ENCODE measurements at regions not wholly inside any gene's neighbourhood (a gene's known extent, or its start where the extent isn't known, plus 50 kb on each side); places are given as distances from the start of the nearest gene placed in this dataset.

- CTCF ChIA-PET, result no interaction called here
Observed at GRCh38 chr4:151569650-151570049, 160.7 kb downstream of the FHIP1A start.

GRCh38 chr4:151573474-151573873, 164.5 kb downstream of the FHIP1A start:
- Histone ChIP-seq H3K4me3 (ENCODE audit: low read depth, low read length, poor library complexity, severe bottlenecking) (no peak overlapping the region), H3K27ac (ENCODE audit: low read depth, low read length, poor library complexity, severe bottlenecking) (no peak overlapping the region), H3K27me3 (replicated peaks; ENCODE audit: insufficient read depth, low read depth, low read length, poor library complexity) (peaks cover 8% of the 10 kb centered on the region), H3K36me3 (ENCODE audit: insufficient read depth, low read length, poor library complexity, severe bottlenecking) (no peaks in the 10 kb centered on the region), H3K9me3 (ENCODE audit: low read depth, low read length, poor library complexity, severe bottlenecking) (no peaks in the 10 kb centered on the region), H3K4me1 (ENCODE audit: insufficient read depth, low read length, poor library complexity, severe bottlenecking) (no peaks in the 10 kb centered on the region)
- no TSS peak for BruUV-seq (replicated peaks)
- CTCF ChIA-PET, result no interaction called here
- TF ChIP-seq CTCF (conservative IDR thresholded peaks at IDR 0.05; ENCODE audit: low read depth, low read length) (no peak), EZH2 (IDR thresholded peaks at IDR 0.05; ENCODE audit: borderline replicate concordance, low read depth, low read length, poor library complexity, severe bottlenecking) (no peak)
- intact Hi-C loops (cut with micrococcal nuclease; ENCODE audit: unreplicated experiment), result no loop called here
- POLR2A ChIA-PET (ENCODE audit: low non-redundant PET), result no interaction called here
- no peak for DNase-seq (ENCODE audit: low spot score)

More at GRCh38 chr4:151569650-151570049, 160.7 kb downstream of the FHIP1A start:
- Histone ChIP-seq H3K27ac (ENCODE audit: low read depth, low read length, poor library complexity, severe bottlenecking) (no peak overlapping the region), H3K27me3 (replicated peaks; ENCODE audit: insufficient read depth, low read depth, low read length, poor library complexity) (no peaks in the 10 kb centered on the region), H3K9me3 (ENCODE audit: low read depth, low read length, poor library complexity, severe bottlenecking) (no peaks in the 10 kb centered on the region), H3K4me1 (ENCODE audit: insufficient read depth, low read length, poor library complexity, severe bottlenecking) (no peaks in the 10 kb centered on the region), H3K4me3 (ENCODE audit: low read depth, low read length, poor library complexity, severe bottlenecking) (no peak overlapping the region), H3K36me3 (ENCODE audit: insufficient read depth, low read length, poor library complexity, severe bottlenecking) (no peaks in the 10 kb centered on the region)
- no TSS peak for BruUV-seq (replicated peaks)
- intact Hi-C loops (cut with micrococcal nuclease; ENCODE audit: unreplicated experiment), result no loop called here
- TF ChIP-seq CTCF (conservative IDR thresholded peaks at IDR 0.05; ENCODE audit: low read depth, low read length) (no peak), EZH2 (IDR thresholded peaks at IDR 0.05; ENCODE audit: borderline replicate concordance, low read depth, low read length, poor library complexity, severe bottlenecking) (no peak)
- DNase-seq (ENCODE audit: low spot score), result no peak
- POLR2A ChIA-PET (ENCODE audit: low non-redundant PET), result no interaction called here

- TF ChIP-seq EZH2 (IDR thresholded peaks at IDR 0.05; ENCODE audit: borderline replicate concordance, low read depth, low read length, poor library complexity, severe bottlenecking) (no peak), CTCF (conservative IDR thresholded peaks at IDR 0.05; ENCODE audit: low read depth, low read length) (no peak)
- Histone ChIP-seq H3K9me3 (ENCODE audit: low read depth, low read length, poor library complexity, severe bottlenecking) (no peaks in the 10 kb centered on the region), H3K4me1 (ENCODE audit: insufficient read depth, low read length, poor library complexity, severe bottlenecking) (no peaks in the 10 kb centered on the region), H3K27me3 (replicated peaks; ENCODE audit: insufficient read depth, low read depth, low read length, poor library complexity) (peaks cover 8% of the 10 kb centered on the region), H3K36me3 (ENCODE audit: insufficient read depth, low read length, poor library complexity, severe bottlenecking) (no peaks in the 10 kb centered on the region), H3K27ac (ENCODE audit: low read depth, low read length, poor library complexity, severe bottlenecking) (no peak overlapping the region), H3K4me3 (ENCODE audit: low read depth, low read length, poor library complexity, severe bottlenecking) (no peak overlapping the region)
- intact Hi-C loops (cut with micrococcal nuclease; ENCODE audit: unreplicated experiment), result no loop called here
- ChIA-PET CTCF (no interaction called here), POLR2A (ENCODE audit: low non-redundant PET) (no interaction called here)
- DNase-seq (ENCODE audit: low spot score), result no peak
- no TSS peak for BruUV-seq (replicated peaks)
Observed at GRCh38 chr4:151573945-151574344, 165.0 kb downstream of the FHIP1A start.

Data from A673 (cell line).